WI38 (cell line): ENCODE measurements at regions not wholly inside any gene's neighbourhood (a gene's known extent, or its start where the extent isn't known, plus 50 kb on each side); places are given as distances from the start of the nearest gene placed in this dataset.

Source experiments
- H3K4me3 ChIP-seq: 2 replicates; pipeline ENCODE4 v1.5.1; 2011; ENCODE audit warnings: low read depth, mild to moderate bottlenecking, control low read depth, low read length
- CTCF ChIP-seq: IDR thresholded peaks from 2 replicates; pipeline ENCODE4 v1.5.1; 2012; ENCODE audit warnings: low read depth, mild to moderate bottlenecking, control low read depth, low read length

GRCh38 chr11:98453378-98453777 is 567.4 kb upstream of the CNTN5 start:
- no peak for TF ChIP-seq CTCF
- H3K4me3 ChIP-seq: no peak overlapping the region

GRCh38 chr11:98455500-98456307 is 565.0 kb upstream of the CNTN5 start:
- no peak overlapping the region for H3K4me3 ChIP-seq
- TF ChIP-seq CTCF: no peak

GRCh38 chr11:98456308-98456680 is 564.5 kb upstream of the CNTN5 start:
- no peak overlapping the region for H3K4me3 ChIP-seq
- TF ChIP-seq CTCF: no peak

GRCh38 chr11:98495016-98495415 is 525.7 kb upstream of the CNTN5 start:
- no peak overlapping the region for H3K4me3 ChIP-seq
- TF ChIP-seq CTCF: no peak

GRCh38 chr11:98495601-98496000 is 525.1 kb upstream of the CNTN5 start:
- TF ChIP-seq CTCF: no peak
- no peak overlapping the region for H3K4me3 ChIP-seq

GRCh38 chr11:98507208-98507607 is 513.5 kb upstream of the CNTN5 start:
- H3K4me3 ChIP-seq: no peak overlapping the region
- no peak for TF ChIP-seq CTCF

- H3K4me3 ChIP-seq: no peak overlapping the region
- no peak for TF ChIP-seq CTCF
Measured at GRCh38 chr11:98512938-98513337, 507.8 kb upstream of the CNTN5 start.
